Tongue (tissue), 1 donor: ENCODE measurements at regions not wholly inside any gene's neighbourhood (a gene's known extent, or its start where the extent isn't known, plus 50 kb on each side); places are given as distances from the start of the nearest gene placed in this dataset.

ENCODE experiments used
- DNase-seq: peaks from one replicate; pipeline ENCODE4 v3.0.0-alpha.2; 2015

DNA sequence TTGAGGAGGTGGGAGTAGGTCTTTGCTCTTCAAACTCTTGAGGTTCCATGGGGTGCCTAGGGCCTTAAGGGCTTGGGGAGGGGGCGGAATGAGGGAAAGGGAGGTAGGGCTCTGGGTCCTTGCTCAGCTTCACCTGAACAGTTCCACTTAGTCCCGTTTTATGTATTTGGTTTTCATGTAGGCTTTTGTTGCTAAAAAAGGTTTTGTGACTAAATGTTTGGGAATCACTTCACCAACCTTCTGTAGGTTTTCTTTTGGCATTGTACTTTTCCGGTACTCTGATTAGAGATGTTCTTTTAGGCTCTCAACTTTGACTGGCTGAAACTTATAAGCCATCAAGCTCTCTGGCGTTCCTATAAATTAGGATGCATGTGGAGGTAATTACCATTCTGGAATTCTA lies 108.1 kb downstream of the MYCN start:
- no peak for DNase-seq

DNA sequence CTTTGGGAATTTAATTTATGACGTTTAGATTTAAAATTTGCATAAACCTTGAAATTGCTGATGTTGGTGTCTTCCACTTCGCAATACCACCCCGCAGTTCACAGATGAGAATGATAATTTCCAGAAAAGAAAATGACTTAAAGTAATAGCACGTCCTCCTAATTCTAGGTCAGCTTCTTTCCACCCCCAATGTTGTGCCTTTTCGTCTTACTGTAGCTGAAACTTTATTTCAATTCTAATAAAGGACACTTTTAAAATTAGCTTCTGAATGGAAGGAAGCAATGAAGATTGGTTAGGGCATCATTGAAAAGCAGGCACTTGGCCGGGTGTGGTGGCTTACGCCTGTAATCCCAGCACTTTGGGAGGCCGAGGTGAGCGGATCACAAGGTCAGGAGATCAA lies 107.4 kb downstream of the MYCN start:
- DNase-seq: no peak

DNA sequence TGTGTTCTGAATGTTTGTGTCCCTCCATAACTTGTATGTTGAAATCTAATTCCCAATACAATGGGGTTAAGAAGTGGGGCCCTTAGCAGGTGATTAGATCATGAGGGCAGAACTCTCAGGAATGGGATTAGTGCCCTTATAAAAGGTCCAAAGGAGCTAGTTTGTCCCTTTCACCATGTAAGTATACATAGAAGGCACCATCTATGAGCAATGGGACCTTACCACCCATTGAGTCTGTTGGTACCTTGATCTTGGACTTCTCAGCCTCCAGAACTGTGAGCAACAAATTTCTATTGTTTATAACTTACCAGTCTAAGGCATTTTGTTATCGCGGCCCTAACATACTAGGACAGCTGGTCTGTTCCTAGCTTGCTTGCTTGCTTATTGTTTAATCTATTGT lies 106.3 kb downstream of the MYCN start:
- DNase-seq: no peak

DNA sequence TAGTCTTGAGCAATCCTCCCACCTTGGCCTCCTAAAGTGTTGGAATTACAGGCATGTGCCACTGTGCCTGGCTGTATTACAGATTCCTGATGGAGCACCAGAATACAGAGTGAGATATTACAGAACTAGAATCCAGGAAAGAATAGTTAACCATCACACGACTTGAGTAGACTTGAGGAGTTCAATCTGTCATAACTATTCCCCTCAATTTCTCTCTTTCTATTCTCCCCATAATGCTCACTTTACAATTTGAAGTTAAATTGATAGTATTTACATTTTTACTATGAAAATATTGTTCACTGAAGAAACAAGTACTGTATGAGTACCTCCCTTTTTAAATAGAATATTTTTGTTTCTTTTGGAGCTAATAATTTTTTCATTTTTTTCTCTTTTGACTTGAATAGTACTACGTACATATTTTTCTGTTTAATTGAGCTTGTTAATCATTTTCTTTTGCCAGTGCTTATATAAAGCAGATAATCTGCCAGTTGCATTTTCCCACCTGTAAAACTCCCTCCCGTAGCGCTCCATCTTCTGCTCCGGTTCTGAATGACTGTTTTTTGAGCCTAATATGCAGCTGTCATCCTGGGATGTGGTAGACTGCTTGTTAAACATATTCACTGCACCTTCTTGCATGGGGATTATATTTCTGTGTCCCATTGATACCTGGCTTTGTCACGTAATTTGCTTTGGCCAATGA lies 105.5 kb downstream of the MYCN start:
- DNase-seq: no peak

DNA sequence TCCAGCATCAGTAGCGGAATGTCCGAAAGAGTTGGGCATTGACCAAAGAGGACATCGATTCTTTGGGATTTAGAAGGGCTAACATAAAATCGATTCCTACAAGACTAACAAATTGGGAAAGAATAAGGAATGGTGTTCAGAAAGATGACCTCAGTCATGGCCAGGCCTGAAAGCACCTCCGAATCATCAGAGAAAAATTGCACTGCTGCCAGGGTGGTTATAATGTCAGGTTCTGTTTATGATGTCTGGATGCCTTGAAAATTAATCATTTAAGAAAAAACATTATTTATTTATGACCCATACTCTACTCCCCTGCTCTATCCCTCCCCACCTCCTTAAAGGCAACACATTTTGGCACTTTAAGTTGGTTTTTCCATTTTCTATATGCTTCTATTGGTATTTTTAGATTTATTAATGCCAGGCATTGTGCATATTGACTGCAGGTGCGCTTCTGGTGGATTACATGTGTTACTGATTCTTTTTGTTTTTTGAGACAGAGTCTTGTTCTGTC lies 104.7 kb downstream of the MYCN start:
- DNase-seq: no peak

DNA sequence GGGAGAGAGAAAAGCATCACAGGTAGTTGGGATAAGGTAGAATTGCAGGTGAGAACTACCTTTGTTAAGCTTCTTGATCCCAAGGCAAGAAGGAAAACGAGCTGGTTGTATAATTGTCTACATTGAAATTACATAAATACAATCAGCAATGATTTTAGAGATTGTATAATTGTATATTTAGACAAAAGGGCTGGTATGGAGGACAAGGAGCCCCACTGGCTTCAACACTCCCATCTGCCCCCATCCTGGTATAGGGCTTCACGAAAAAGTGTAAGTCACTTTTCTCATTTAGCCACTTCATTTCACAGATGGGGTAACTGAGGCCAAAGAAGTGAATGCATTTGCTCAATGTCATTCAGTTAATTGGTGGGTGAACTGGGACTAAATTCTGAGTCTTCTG lies 103.3 kb downstream of the MYCN start:
- no peak for DNase-seq

DNA sequence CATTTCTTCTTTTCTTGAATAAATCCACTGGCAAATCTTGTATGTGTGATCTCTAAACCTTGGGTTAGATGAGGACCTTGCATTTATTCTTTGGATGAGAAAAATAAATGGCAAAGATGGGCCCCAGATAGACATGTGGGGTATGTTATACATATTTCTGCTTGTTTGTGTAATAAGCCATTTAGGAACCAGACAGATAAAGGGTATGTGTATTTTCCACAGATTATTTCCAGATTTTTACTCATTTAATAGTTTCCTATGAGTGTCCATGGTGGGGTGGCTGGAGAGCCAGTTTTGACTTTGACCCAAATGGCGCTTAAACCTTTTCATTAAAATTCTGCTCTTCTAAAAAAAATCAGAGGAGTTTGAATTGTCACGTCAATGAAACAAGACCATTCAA lies 102.8 kb downstream of the MYCN start:
- DNase-seq: no peak

DNA sequence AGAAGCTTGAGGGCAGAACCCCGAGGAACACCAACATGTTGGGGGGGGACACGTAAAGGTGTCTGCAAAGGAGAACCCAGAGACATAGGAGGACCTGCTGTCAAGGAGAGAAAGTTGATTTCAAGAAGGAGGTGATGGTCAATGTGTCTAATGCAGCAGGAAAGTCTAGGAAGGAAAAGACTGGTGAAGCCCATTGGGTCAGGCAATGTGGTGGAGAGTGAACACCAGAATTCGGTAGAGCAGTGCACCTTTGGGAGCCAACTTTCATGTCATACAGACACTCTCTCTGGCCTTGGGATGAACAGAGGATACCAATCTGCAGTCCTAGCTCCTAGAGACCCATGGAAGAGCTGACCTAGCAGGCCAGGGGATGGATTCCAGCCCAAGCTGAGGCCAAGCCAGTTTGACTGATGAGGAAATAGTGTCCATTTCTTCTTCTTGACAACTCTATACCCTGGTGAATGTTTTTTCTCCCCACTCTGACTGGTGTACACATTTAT lies 101.9 kb downstream of the MYCN start:
- DNase-seq: no peak

DNA sequence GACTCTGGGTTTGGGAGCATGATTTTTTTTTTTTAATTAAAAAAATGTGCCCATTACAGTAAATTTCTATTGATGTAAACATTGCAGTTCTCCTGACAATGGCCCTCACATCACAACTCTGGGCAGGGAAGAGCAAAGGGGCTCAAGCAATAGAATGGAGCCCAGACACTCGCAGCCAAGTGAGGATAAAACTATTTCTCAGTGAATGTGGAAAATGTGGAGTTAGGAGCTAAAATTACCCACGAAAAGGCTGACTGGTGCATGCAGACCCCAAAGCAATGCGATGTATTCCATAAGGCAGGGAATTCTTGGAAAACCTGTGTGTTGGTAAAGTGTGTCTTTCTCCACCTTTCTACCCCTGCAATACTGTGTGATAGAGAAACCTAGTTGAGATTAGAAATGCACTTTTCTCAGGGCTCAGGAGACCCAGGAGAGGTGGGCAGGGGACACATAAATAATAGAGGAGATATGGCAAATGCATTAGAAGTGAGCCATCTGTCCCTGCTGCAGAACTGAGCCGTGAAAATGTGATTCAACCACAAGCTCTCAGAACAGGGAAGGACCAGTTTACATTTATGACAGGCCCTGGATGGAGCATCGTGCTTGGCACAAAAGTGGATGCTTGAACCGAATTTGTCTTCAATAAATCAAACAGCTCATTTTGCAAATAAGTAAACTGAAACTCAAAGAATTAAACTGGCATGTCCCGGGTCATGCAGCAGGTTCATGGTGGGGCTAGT lies 100.1 kb downstream of the MYCN start:
- peak; percentile 71 for DNase-seq

DNA sequence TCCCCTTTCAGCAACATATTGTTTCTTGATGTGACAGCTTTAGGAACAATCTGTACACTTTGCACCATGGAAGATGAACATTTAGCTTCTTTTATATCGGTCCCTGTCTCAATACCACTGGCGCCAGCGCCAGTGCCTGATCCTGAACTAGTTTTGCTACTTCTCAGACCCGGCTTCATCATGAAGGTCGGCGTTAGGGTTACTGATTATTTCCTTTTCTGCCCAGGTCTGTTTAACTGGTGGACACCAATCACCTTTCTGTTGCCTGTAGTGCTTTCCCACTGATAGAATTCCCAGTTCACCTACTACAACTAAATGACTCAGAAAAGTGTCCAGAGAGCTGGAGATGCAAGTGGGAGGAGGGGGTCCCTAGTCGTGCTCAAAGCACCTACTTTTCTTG lies 99.5 kb downstream of the MYCN start:
- DNase-seq: no peak

DNA sequence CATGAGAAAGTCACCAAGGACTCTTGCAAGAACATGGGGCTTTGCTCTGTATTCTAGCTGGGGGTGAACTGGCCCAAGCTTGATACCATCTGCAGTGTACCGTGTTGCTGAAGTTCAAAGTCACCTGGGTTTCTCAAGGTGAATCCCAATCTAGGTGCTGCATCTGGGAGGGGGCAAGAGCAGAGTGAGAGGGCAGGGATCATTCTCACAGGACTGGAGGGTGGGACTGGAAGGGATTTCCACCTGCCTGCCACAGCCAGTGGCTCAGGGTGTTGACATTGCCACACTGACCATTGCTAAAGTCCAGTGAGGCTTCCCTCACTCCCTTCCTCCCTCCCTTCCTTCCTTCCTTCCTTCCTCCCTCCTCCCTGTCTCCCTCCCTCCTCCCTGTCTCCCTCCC lies 98.7 kb downstream of the MYCN start:
- no peak for DNase-seq

DNA sequence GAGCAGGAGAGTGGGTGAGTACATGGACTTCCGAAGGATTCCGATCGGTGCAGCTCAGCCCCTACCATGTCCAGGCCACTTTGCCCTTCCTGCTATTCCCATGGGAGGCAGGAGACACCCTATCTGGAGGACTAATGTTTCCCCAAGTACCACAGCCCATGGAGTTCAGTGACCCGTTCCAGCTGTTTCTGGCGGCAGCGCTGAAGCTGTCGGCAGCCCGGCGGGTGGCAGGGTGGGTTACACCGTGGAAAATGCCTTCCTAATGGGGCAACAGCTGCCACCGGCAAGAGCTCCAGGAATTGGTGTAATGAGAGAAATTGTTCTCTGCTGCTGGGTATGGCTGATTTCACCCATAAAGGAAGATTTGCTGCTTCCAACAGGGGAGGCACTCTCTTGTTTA lies 98.3 kb downstream of the MYCN start:
- peak; percentile 95 for DNase-seq

DNA sequence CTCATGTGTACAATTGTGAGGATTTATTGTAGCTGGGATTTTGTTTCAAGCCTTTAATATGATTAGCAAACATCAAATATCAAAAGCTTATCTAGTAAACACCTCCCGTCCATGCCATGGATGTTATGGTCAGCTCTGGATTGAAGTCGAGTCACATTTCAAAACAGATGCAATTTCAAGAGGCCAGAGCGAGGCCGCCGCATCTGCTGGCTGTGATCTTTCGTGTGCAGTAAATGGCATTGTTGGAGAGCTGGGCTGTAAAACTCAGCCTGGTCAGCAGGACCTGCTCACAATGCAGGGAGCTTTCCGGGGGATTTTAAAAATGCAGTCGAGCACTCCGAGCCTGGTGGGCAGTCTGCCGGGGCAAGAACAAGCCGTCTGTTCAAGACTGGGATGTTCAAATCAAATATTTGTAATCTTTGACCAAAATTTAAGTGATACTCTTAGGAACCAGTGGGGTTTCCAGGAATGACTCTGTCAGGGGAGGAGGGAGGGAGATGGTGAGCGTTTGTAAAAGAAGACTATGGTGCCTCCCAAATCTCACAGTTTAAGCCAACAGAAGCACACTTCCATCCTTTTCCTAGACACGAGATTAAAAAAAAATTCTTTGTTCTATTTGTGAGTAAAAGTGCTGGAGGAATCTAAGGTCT lies 97.6 kb downstream of the MYCN start:
- peak; percentile 60 for DNase-seq

DNA sequence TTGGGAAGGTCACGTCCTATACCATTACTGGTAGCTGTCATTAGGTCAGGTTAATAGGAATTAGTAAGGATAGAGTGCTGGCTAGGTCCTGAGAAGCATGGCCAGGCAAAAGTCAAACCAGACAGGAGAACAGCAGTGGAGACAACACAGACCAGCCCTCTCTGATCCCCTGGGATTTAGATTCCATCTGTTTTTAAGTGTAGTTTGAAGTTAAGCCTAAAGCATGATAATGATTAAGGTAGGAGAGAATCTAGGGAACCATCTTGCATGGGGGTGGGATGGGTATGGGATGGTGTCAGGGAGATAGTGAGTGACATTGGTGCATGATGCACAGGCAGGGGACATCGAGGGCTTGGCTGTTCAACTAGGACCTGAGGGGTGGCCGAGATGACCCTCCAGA lies 96.6 kb downstream of the MYCN start:
- DNase-seq: no peak

DNA sequence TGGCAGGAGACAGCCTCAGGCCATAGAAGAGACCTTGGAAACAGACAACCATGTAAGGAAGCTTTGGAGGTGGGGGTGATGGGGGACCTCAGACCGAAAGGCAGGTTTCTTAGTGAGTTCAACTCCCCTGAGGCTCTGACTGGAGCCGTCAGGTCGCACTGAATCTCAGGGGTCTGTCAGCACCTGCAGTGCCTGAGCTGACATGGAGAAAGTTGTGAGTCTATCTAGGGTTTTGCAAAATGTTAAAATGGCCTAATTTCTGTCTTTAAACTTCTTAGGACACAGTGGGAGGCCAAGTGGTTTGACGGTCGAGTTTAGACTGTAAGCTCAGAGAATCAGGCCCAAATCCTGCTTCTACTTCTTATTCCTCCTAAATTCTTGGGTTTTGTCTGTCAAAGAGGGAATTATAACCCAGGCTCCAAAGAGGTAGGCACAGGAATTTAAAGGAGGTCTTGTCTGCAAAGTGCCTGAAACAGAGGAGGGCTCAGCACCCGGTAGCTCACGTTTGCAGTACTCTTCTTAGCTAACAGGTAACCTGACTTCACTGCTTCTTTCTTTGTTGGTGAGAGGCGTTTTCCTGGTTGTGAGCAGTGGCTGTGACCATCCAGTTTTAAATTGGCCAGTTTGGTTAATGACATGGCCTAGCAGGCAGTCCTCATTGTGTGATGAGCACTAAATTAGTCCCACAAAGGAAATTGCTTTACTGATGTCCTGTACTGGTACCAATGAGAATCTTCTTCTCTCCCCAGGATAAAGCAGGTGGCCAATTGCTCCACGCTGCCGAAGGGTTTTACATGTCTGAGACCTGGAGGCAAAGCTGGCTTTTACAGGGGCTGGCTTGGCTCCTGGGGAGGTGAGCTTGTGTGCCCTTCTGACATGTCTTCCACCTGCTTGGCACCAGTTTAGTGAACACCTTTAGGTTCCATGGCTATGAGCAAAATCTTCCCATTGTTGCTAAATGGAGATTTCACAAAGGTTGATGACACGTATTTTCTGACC lies 95.7 kb downstream of the MYCN start:
- no peak for DNase-seq

DNA sequence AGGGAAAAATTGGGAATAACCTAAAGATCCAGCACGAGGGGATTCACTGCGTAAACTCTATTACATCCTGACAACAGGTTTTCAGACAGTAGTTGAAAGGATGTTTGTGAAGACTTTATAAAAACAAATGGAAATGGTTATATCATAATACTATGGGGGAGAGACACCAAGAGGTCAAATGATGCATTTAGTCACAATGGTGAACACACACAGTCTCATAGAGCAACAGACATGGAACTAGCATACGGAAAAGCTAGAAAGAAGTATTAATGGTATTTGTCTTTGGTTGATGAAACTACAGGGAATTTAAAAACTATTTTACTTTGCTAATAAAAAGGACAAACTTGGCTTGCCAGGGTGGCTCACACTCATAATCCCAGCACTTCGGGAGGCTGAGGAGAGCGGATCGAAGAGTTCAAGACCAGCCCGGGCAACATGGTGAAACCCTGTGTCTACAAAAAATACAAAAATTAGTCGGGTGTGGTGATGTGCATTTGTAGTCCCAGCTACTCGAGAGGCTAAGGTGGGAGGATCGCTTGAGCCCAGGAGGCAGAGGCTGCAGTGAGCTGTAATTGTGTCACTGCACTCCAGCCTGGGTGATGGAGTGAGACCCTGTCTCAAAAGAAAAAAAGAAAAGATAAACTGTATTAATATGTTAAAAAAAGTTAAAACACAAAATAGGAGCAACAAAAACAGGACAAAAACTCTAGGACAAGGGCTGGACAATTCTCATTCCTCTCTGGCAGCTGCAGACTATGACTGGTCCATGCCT lies 94.8 kb downstream of the MYCN start:
- DNase-seq: no peak

DNA sequence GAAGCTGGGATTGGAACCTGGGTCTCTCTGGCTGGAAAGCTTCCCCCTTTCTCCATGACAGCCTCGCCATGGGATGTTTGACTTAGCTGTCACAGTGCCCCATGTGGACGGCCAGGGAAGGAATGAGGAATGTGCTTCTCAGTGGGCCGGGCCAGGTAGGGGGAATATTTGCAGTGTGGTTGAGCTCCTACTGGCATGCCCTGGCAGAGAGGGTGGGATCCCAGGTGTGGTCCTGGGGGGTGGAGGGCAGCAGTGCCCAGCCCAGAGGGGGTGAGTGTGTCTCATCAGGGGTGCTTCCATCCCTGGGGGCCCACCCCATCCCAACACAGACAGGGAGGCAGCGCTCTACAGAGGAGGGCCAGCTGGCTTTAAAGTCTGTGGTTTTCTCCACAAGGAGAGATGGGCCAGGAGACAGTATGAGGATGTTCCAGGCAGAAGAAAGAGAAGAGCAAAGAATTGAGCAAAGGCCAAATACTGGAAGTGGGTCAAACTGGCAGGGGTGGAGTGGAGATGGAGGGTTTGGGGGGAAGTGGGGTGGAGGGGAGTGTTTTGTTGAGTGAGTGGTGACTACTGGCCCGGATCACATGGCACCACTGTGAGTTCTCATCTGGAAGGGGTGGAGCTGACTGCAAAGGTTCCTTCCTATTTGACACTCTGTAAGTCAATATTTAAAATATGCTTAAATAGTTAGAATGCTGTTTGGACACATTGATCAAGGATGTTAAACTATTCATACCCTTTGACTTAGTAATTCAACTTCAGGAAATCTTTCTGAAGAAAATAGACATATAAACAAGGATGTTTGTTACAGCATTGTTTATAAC lies 94.0 kb downstream of the MYCN start:
- no peak for DNase-seq

DNA sequence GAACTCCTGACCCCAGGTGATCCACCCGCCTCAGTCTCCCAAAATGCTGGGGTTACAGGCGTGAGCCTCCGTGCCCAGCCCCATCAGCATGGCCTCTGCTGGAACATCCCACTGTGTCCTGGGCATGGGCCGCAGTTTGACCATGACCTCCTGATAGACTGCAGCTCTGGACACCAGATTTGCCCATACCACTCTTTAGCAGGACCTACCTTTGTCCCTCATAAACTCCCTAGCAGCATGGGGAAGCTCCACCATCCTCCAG lies 92.6 kb downstream of the MYCN start:
- DNase-seq: no peak

DNA sequence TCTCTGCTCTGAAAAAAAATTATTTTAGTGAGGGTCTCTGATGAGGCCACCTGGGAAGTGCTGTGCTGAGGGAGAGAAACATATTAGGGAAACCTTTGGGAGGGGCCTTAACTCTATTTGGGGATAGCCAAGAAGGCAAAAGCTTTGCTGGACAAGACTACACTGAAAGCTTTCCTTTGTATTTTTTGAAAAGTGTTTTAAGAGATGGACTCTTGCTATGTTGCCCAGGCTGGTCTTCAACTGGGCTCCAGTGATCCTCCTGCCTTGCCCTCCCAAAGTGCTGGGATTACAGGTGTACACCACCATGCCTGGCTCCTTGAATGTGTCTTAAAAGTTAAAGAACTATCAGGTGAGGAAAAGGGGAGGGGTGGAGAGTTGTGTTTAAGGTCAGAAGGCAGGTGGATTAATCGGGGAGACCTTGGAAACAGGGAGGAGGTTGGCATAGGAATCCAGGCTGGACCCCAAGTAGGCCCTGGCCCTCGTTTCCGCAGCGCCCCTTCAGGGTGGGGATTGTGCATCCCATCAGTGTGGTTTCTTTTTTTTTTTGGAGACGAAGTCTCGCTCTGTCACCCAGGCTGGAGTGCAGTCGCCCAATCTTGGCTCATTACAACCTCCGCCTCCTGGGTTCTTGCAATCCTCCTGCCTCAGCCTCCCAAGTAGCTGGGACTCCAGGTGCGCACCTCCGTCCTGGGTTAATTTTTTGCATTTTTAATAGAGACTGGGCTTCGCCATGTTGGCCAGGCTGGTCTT lies 92.1 kb downstream of the MYCN start:
- DNase-seq: no peak

DNA sequence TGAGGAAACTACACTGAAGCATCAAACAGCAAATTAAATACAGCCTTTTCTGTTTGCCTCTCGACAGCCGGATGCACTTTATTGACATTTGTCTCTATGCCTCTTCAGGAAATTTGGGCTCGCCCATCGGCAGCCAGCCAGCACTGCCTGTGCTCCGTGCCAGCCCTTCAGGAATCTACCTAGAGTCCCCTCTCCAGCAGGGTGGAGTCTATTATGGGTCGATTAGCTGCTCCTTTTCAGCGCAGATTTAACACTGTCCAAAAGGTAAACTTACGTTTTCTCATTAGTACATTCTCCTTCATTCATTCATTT lies 91.5 kb downstream of the MYCN start:
- DNase-seq: peak; percentile 70
